ENCODE measurements at regions not wholly inside any gene's neighbourhood (a gene's known extent, or its start where the extent isn't known, plus 50 kb on each side); places are given as distances from the start of the nearest gene placed in this dataset.

GRCh38 chr2:175366815-175367214 lies 185.3 kb upstream of the ATP5MC3 start:
- Mint-ChIP-seq H3K27ac (ENCODE audit: unreplicated experiment) (no peak overlapping the region), H3K9me3 (ENCODE audit: unreplicated experiment) (no peaks in the 10 kb centered on the region), H3K4me1 (ENCODE audit: low read depth, unreplicated experiment) (no peaks in the 10 kb centered on the region), H3K36me3 (ENCODE audit: low read depth, unreplicated experiment) (no peaks in the 10 kb centered on the region), H3K27me3 (ENCODE audit: low read depth, unreplicated experiment) (peaks cover 12% of the 10 kb centered on the region), H3K4me3 (ENCODE audit: unreplicated experiment) (no peak overlapping the region)
- Histone ChIP-seq H3K9me3 (ENCODE audit: insufficient read depth, low read depth, low read length) (no peaks in the 10 kb centered on the region), H3K79me2 (ENCODE audit: insufficient read depth, low read length) (no peaks in the 10 kb centered on the region), H3K4me3 (ENCODE audit: insufficient read depth, low read depth, low read length) (no peak overlapping the region), H3K4me2 (ENCODE audit: low read length) (no peak overlapping the region), H3K27me3 (ENCODE audit: insufficient read depth, low read length) (peaks cover 33% of the 10 kb centered on the region), H4K20me1 (ENCODE audit: insufficient read depth, low read length) (no peaks in the 10 kb centered on the region), H2AFZ (ENCODE audit: low read depth, low read length) (no peak overlapping the region), H3K27ac (ENCODE audit: low read depth, low read length) (no peak overlapping the region), H3K36me3 (ENCODE audit: insufficient read depth, low read length) (no peaks in the 10 kb centered on the region), H3K9ac (ENCODE audit: low read length) (no peak overlapping the region), H3K4me1 (ENCODE audit: insufficient read depth, low read length) (no peaks in the 10 kb centered on the region)
- no peak for FAIRE-seq
- peak; percentile 8 for DNase-seq (ENCODE audit: low read depth)
- TF ChIP-seq EZH2 (IDR thresholded peaks at IDR 0.05; ENCODE audit: insufficient read depth, low read length) (no peak), CTCF (IDR thresholded peaks at IDR 0.05; ENCODE audit: insufficient read depth, low read depth, low read length) (peak; percentile 78)

GRCh38 chr2:175363699-175364098 lies 182.2 kb upstream of the ATP5MC3 start:
- Mint-ChIP-seq H3K4me1 (ENCODE audit: low read depth, unreplicated experiment) (no peaks in the 10 kb centered on the region), H3K4me3 (ENCODE audit: unreplicated experiment) (no peak overlapping the region), H3K27ac (ENCODE audit: unreplicated experiment) (no peak overlapping the region), H3K27me3 (ENCODE audit: low read depth, unreplicated experiment) (peaks cover 14% of the 10 kb centered on the region), H3K36me3 (ENCODE audit: low read depth, unreplicated experiment) (no peaks in the 10 kb centered on the region), H3K9me3 (ENCODE audit: unreplicated experiment) (no peaks in the 10 kb centered on the region)
- Histone ChIP-seq H4K20me1 (ENCODE audit: insufficient read depth, low read length) (no peaks in the 10 kb centered on the region), H3K4me1 (ENCODE audit: insufficient read depth, low read length) (no peaks in the 10 kb centered on the region), H3K36me3 (ENCODE audit: insufficient read depth, low read length) (no peaks in the 10 kb centered on the region), H3K4me3 (ENCODE audit: insufficient read depth, low read depth, low read length) (no peak overlapping the region), H3K27ac (ENCODE audit: low read depth, low read length) (no peak overlapping the region), H3K79me2 (ENCODE audit: insufficient read depth, low read length) (no peaks in the 10 kb centered on the region), H3K9me3 (ENCODE audit: insufficient read depth, low read depth, low read length) (no peaks in the 10 kb centered on the region), H3K4me2 (ENCODE audit: low read length) (no peak overlapping the region), H2AFZ (ENCODE audit: low read depth, low read length) (no peak overlapping the region), H3K27me3 (ENCODE audit: insufficient read depth, low read length) (peaks cover 30% of the 10 kb centered on the region), H3K9ac (ENCODE audit: low read length) (no peak overlapping the region)
- FAIRE-seq, result no peak
- no peak for DNase-seq (ENCODE audit: low read depth)
- TF ChIP-seq EZH2 (IDR thresholded peaks at IDR 0.05; ENCODE audit: insufficient read depth, low read length) (no peak), CTCF (IDR thresholded peaks at IDR 0.05; ENCODE audit: insufficient read depth, low read depth, low read length) (no peak)

GRCh38 chr2:175362331-175362730 lies 180.8 kb upstream of the ATP5MC3 start:
- Mint-ChIP-seq H3K4me1 (ENCODE audit: low read depth, unreplicated experiment) (no peaks in the 10 kb centered on the region), H3K27me3 (ENCODE audit: low read depth, unreplicated experiment) (peaks cover 14% of the 10 kb centered on the region), H3K36me3 (ENCODE audit: low read depth, unreplicated experiment) (no peaks in the 10 kb centered on the region), H3K27ac (ENCODE audit: unreplicated experiment) (no peak overlapping the region), H3K9me3 (ENCODE audit: unreplicated experiment) (no peaks in the 10 kb centered on the region), H3K4me3 (ENCODE audit: unreplicated experiment) (no peak overlapping the region)
- no peak overlapping the region for H3K4me3 ChIP-seq (ENCODE audit: insufficient read depth, low read depth, low read length)
- no peaks in the 10 kb centered on the region for H3K36me3 ChIP-seq (ENCODE audit: insufficient read depth, low read length)
- H2AFZ ChIP-seq (ENCODE audit: low read depth, low read length), result no peak overlapping the region
- H3K27me3 ChIP-seq (ENCODE audit: insufficient read depth, low read length), result peaks cover 21% of the 10 kb centered on the region
- no peaks in the 10 kb centered on the region for H3K9me3 ChIP-seq (ENCODE audit: insufficient read depth, low read depth, low read length)
- no peaks in the 10 kb centered on the region for H4K20me1 ChIP-seq (ENCODE audit: insufficient read depth, low read length)
- H3K9ac ChIP-seq (ENCODE audit: low read length), result no peak overlapping the region
- no peak for DNase-seq (ENCODE audit: low read depth)
- no peaks in the 10 kb centered on the region for H3K4me1 ChIP-seq (ENCODE audit: insufficient read depth, low read length)
- no peak overlapping the region for H3K4me2 ChIP-seq (ENCODE audit: low read length)
- no peak for TF ChIP-seq EZH2 (IDR thresholded peaks at IDR 0.05; ENCODE audit: insufficient read depth, low read length)
- H3K27ac ChIP-seq (ENCODE audit: low read depth, low read length), result no peak overlapping the region
- no peaks in the 10 kb centered on the region for H3K79me2 ChIP-seq (ENCODE audit: insufficient read depth, low read length)
- FAIRE-seq, result no peak
